ENCODE measurements at regions not wholly inside any gene's neighbourhood (a gene's known extent, or its start where the extent isn't known, plus 50 kb on each side); places are given as distances from the start of the nearest gene placed in this dataset.

GRCh38 chr4:131551306-131551705 is 1597.8 kb upstream of the PCDH10 start:
- no peaks in the 10 kb centered on the region for H3K9me3 ChIP-seq (ENCODE audit: control insufficient read depth in 2 of 3, insufficient read depth in 1 of 3, low read length in 3 of 3)
- FAIRE-seq: no peak
- H3K9ac ChIP-seq (ENCODE audit: low read length in 3 of 3): no peak overlapping the region
- H3K36me3 ChIP-seq (ENCODE audit: control insufficient read depth in 2 of 3, insufficient read depth in 3 of 3, low read length in 3 of 3): no peaks in the 10 kb centered on the region
- no peak for DNase-seq
- H3K27ac ChIP-seq (ENCODE audit: low read depth in 2 of 2, low read length in 2 of 2): no peak overlapping the region
- intact Hi-C loops (cut with DNase I): no loop called here
- no peaks in the 10 kb centered on the region for H3K27me3 ChIP-seq (ENCODE audit: control insufficient read depth, insufficient read depth, low read length)
- no peak overlapping the region for H3K4me3 ChIP-seq (ENCODE audit: low read length in 3 of 3)
- TF ChIP-seq CTCF (IDR thresholded peaks at IDR 0.05; ENCODE audit: borderline replicate concordance, extremely low read depth, insufficient read depth): no peak
- H3K4me1 ChIP-seq (ENCODE audit: control insufficient read depth in 2 of 3, insufficient read depth in 2 of 3, low read depth in 1 of 3, low read length in 3 of 3): no peaks in the 10 kb centered on the region

- H3K27ac ChIP-seq (ENCODE audit: low read depth in 2 of 2, low read length in 2 of 2): no peak overlapping the region
- no peaks in the 10 kb centered on the region for H3K4me1 ChIP-seq (ENCODE audit: control insufficient read depth in 2 of 3, insufficient read depth in 2 of 3, low read depth in 1 of 3, low read length in 3 of 3)
- no peak for TF ChIP-seq CTCF (IDR thresholded peaks at IDR 0.05; ENCODE audit: borderline replicate concordance, extremely low read depth, insufficient read depth)
- H3K4me3 ChIP-seq (ENCODE audit: low read length in 3 of 3): no peak overlapping the region
- intact Hi-C loops (cut with DNase I): no loop called here
- H3K9me3 ChIP-seq (ENCODE audit: control insufficient read depth in 2 of 3, insufficient read depth in 1 of 3, low read length in 3 of 3): no peaks in the 10 kb centered on the region
- no peaks in the 10 kb centered on the region for H3K36me3 ChIP-seq (ENCODE audit: control insufficient read depth in 2 of 3, insufficient read depth in 3 of 3, low read length in 3 of 3)
- H3K27me3 ChIP-seq (ENCODE audit: control insufficient read depth, insufficient read depth, low read length): no peaks in the 10 kb centered on the region
- no peak overlapping the region for H3K9ac ChIP-seq (ENCODE audit: low read length in 3 of 3)
- no peak for FAIRE-seq
- DNase-seq: no peak
Measured at GRCh38 chr4:131566026-131566425, 1583.1 kb upstream of the PCDH10 start.

- no peak for TF ChIP-seq CTCF (IDR thresholded peaks at IDR 0.05; ENCODE audit: borderline replicate concordance, extremely low read depth, insufficient read depth)
- FAIRE-seq: no peak
- Histone ChIP-seq H3K9me3 (ENCODE audit: control insufficient read depth in 2 of 3, insufficient read depth in 1 of 3, low read length in 3 of 3) (no peaks in the 10 kb centered on the region), H3K4me1 (ENCODE audit: control insufficient read depth in 2 of 3, insufficient read depth in 2 of 3, low read depth in 1 of 3, low read length in 3 of 3) (no peaks in the 10 kb centered on the region), H3K9ac (ENCODE audit: low read length in 3 of 3) (no peak overlapping the region), H3K27ac (ENCODE audit: low read depth in 2 of 2, low read length in 2 of 2) (no peak overlapping the region), H3K27me3 (ENCODE audit: control insufficient read depth, insufficient read depth, low read length) (no peaks in the 10 kb centered on the region), H3K4me3 (ENCODE audit: low read length in 3 of 3) (no peak overlapping the region), H3K36me3 (ENCODE audit: control insufficient read depth in 2 of 3, insufficient read depth in 3 of 3, low read length in 3 of 3) (no peaks in the 10 kb centered on the region)
- no peak for DNase-seq
- intact Hi-C loops (cut with DNase I): no loop called here
Measured at GRCh38 chr4:131584587-131584986, 1564.5 kb upstream of the PCDH10 start.

GRCh38 chr4:131595140-131595539 is 1554.0 kb upstream of the PCDH10 start:
- DNase-seq: no peak
- intact Hi-C loops (cut with DNase I): no loop called here
- Histone ChIP-seq H3K27me3 (ENCODE audit: control insufficient read depth, insufficient read depth, low read length) (no peaks in the 10 kb centered on the region), H3K9me3 (ENCODE audit: control insufficient read depth in 2 of 3, insufficient read depth in 1 of 3, low read length in 3 of 3) (no peaks in the 10 kb centered on the region), H3K4me1 (ENCODE audit: control insufficient read depth in 2 of 3, insufficient read depth in 2 of 3, low read depth in 1 of 3, low read length in 3 of 3) (no peaks in the 10 kb centered on the region), H3K27ac (ENCODE audit: low read depth in 2 of 2, low read length in 2 of 2) (no peak overlapping the region), H3K36me3 (ENCODE audit: control insufficient read depth in 2 of 3, insufficient read depth in 3 of 3, low read length in 3 of 3) (no peaks in the 10 kb centered on the region), H3K4me3 (ENCODE audit: low read length in 3 of 3) (no peak overlapping the region), H3K9ac (ENCODE audit: low read length in 3 of 3) (no peak overlapping the region)
- TF ChIP-seq CTCF (IDR thresholded peaks at IDR 0.05; ENCODE audit: borderline replicate concordance, extremely low read depth, insufficient read depth): no peak
- FAIRE-seq: no peak

Data from kidney (tissue), 13 donors.